BJ (cell line): ENCODE measurements at regions not wholly inside any gene's neighbourhood (a gene's known extent, or its start where the extent isn't known, plus 50 kb on each side); places are given as distances from the start of the nearest gene placed in this dataset.

Source experiments
- CTCF ChIA-PET: fragments of 350-600 bp; formaldehyde crosslinking; extraction: SDS; loops from one replicate; lab custom pipeline; 2021; ENCODE audit warnings: antibody characterized with exemption, inconsistent platforms; lab: Yijun Ruan, JAX
- POLR2A ChIA-PET: fragments of 300-600 bp; sonication (Branson Sonifier 250); formaldehyde crosslinking; extraction: SDS; loops from one replicate; lab custom pipeline; 2021; ENCODE audit warnings: antibody characterized with exemption; lab: Charles Lee
- DNase-seq: peaks from one replicate; pipeline ENCODE4 v3.0.0-alpha.2; 2011; ENCODE audit warnings: low read depth
- H3K27me3 ChIP-seq: 2 replicates; pipeline ENCODE4 v1.6.0; 2011; ENCODE audit warnings: low read length; ENCODE audit not compliant: control insufficient read depth, insufficient read depth
- H3K36me3 ChIP-seq: 2 replicates; pipeline ENCODE4 v1.5.1; 2011; ENCODE audit warnings: low read length; ENCODE audit not compliant: control insufficient read depth, insufficient read depth
- H3K4me3 ChIP-seq: 2 replicates; pipeline ENCODE4 v1.5.1; 2011; ENCODE audit warnings: low read depth, mild to moderate bottlenecking, control low read depth, low read length
- CTCF ChIP-seq: IDR thresholded peaks from 2 replicates; pipeline ENCODE4 v1.5.1; 2011; ENCODE audit warnings: low read depth, mild to moderate bottlenecking, control low read depth, inconsistent platforms, low read length, moderate library complexity; ENCODE audit not compliant: insufficient read depth

- ChIA-PET POLR2A (no interaction called here), CTCF (no interaction called here)
- no peak for DNase-seq
- Histone ChIP-seq H3K4me3 (no peak overlapping the region), H3K27me3 (no peaks in the 10 kb centered on the region), H3K36me3 (no peaks in the 10 kb centered on the region)
- TF ChIP-seq CTCF, result no peak
Observed at GRCh38 chr20:41881466-41882046, 263.4 kb upstream of the CHD6 start.

GRCh38 chr20:41879123-41879522, 260.9 kb upstream of the CHD6 start:
- POLR2A ChIA-PET, result no interaction called here
- H3K36me3 ChIP-seq, result no peaks in the 10 kb centered on the region
- DNase-seq, result no peak
- no peak for TF ChIP-seq CTCF
- H3K27me3 ChIP-seq, result no peaks in the 10 kb centered on the region
- H3K4me3 ChIP-seq, result no peak overlapping the region
- CTCF ChIA-PET, result no interaction called here

- no peak for DNase-seq
- POLR2A ChIA-PET, result no interaction called here
- Histone ChIP-seq H3K4me3 (no peak overlapping the region), H3K27me3 (no peaks in the 10 kb centered on the region), H3K36me3 (no peaks in the 10 kb centered on the region)
- CTCF ChIA-PET, result interaction anchor here (1.0 kb wide), 1 partner anchor 12 kb away, joined by 3 read pairs; no protein-coding TSS in a partner anchor
- TF ChIP-seq CTCF, result no peak
Observed at GRCh38 chr20:41877911-41878310, 259.7 kb upstream of the CHD6 start.

- TF ChIP-seq CTCF, result no peak
- Histone ChIP-seq H3K36me3 (no peaks in the 10 kb centered on the region), H3K4me3 (no peak overlapping the region), H3K27me3 (no peaks in the 10 kb centered on the region)
- ChIA-PET POLR2A (no interaction called here), CTCF (no interaction called here)
- no peak for DNase-seq
Observed at GRCh38 chr20:41874658-41875057, 256.5 kb upstream of the CHD6 start.

- POLR2A ChIA-PET, result no interaction called here
- Histone ChIP-seq H3K36me3 (no peaks in the 10 kb centered on the region), H3K27me3 (no peaks in the 10 kb centered on the region), H3K4me3 (no peak overlapping the region)
- DNase-seq, result no peak
- CTCF ChIA-PET, result interaction anchor here (1.0 kb wide), 1 partner anchor 10 kb away, joined by 3 read pairs; no protein-coding TSS in a partner anchor
- no peak for TF ChIP-seq CTCF
Observed at GRCh38 chr20:41872930-41873329, 254.8 kb upstream of the CHD6 start.
